NCI-H446 treated with DMSO at 0.1 percent for 48 hours (cell line): ENCODE measurements at regions not wholly inside any gene's neighbourhood (a gene's known extent, or its start where the extent isn't known, plus 50 kb on each side); places are given as distances from the start of the nearest gene placed in this dataset.

ENCODE experiments used
- DNase-seq: peaks from one replicate; lab custom pipeline; 2025; lab: John Stamatoyannopoulos, UW

- DNase-seq = no peak
Measured at GRCh38 chr3:146308682-146309081, 57.8 kb upstream of the PLSCR4 start.

- no peak for DNase-seq
Measured at GRCh38 chr3:146308222-146308621, 57.3 kb upstream of the PLSCR4 start.

DNA sequence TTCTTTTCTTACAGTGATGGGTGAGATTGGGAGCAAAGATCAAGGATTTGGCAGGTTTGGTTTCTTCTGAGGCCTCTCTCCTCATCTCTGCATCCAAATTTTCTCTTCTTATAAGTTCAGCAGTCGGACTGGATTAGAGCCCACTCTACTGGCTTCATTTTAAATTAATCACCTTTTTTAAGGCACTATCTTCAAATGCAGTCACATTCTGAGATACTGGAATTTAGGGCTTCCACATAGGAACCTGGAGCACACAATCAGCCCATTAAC lies 56.5 kb upstream of the PLSCR4 start:
- no peak for DNase-seq

DNA sequence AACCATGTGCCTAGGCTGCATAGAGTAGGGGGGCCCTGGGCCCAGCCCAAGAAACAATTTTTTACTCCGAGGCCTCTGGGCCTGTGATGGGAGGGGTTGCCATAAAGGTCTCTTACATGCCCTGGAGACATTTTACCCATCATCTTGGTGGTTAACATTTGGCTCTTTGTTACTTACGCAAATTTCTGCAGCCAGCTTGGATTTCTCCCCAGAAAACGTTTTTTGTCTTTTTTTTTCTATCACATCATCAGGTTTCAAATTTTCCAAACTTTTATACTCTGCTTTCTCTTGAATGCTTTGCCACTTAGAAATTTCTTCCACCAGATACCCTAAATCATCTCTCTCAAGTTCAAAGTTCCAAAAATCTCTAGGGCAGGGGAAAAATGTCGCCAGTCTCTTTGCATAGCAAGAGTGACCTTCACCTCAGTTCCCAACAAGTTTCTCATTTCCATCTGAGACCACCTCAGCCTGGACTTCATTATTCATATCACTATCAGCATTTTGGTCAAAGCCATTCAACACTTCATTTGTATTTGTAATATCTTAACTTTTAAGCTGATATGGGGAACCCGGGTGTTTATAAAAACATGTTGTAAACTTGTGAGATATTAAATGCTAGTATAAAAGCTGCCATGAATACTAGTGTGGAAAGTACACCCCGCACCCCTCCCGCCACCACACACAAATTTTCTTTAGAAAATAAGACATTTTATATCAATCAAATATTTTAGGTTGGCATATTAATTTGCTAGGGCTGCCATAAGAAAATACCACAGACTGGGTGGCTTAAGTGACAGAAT lies 56.0 kb upstream of the PLSCR4 start:
- no peak for DNase-seq

- DNase-seq = no peak
Measured at GRCh38 chr3:146305808-146306423, 55.0 kb upstream of the PLSCR4 start.

DNA sequence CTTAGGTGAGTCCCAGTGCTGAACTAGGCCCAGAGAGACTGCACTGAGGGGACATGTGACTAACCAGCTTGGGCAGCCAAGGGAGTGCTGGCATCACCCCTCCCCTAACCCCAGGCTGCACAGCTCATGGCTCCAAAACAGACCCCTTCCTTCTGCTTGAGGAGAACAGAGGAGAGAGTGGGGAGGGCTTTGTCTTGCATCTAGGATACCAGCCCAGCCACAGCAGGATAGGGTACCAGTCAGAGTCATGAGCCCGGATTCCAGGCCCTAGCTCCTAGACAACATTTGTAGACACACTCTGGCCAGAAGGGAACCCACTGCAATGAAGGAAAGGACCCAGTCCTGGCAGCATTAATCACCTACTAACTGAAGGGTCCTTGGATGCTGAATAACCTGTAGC lies 49.9 kb upstream of the PLSCR4 start:
- no peak for DNase-seq
